NCI-H460 (cell line): ENCODE measurements at regions not wholly inside any gene's neighbourhood (a gene's known extent, or its start where the extent isn't known, plus 50 kb on each side); places are given as distances from the start of the nearest gene placed in this dataset.
"Not testable (repeated sequence)": the region's sequence is repeated elsewhere in the genome, so short reads cannot be mapped to it uniquely, and the experiment has no call there.

ENCODE experiments used
- DNase-seq: peaks from one replicate; pipeline ENCODE4 v3.0.0-alpha.2; 2016; ENCODE audit warnings: low read depth; ENCODE audit errors: extremely low read depth

DNA sequence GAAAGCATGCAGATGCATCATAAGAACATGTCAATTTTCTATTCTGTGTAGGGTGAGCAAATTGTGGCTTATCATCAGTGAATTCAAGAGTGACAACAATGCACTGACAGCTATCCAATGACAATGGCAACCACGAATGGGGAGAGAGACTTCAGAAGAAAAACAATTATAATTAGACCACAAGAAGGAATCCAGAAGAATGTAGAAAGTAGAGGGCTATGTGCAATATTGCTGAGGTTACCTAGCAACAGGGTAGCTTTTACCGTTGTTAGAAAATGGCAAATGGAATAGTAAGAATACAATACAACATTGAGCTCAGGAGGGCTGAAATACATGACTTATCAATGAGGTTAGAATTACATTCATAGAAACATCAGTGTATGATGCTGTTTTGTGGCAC is 71.1 kb upstream of the SESTD1 start:
- no peak for DNase-seq

DNA sequence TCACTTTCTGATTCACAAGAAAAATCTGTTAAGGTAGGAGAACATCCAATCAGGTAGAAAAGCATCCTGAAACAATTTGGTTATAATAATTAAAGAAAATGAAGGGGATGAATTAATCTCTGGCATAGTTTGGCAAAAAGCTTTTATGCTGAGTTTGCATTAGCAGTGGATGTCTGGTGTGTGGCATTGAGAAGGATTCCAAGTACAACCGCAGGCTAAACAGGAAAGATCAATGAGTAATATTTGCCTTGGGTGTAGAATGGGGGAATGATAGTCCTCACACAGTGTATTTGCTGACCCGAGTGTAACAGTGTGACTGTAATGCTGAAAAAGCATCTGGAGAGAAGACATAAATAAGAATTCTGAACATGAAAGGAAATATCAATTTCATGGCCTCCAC is 68.3 kb upstream of the SESTD1 start:
- DNase-seq, result no peak

DNA sequence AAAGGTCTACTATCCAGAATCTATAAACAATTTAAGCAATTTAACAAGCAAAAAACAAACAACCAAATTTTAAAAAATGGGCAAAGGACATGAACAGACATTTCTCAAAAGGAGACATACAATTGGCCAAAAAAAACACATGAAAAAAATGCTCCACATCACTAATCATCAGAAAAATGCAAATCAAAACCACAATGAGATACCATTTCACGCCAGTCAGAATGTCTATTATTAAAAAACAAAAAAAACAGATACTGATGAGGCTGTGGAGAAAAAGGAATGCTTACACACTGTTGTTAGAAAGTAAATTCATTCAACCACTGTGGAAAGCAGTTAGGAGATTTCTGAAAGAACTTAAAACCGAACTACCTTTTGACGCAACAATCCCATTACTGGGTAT is 66.4 kb upstream of the SESTD1 start:
- no peak for DNase-seq

DNA sequence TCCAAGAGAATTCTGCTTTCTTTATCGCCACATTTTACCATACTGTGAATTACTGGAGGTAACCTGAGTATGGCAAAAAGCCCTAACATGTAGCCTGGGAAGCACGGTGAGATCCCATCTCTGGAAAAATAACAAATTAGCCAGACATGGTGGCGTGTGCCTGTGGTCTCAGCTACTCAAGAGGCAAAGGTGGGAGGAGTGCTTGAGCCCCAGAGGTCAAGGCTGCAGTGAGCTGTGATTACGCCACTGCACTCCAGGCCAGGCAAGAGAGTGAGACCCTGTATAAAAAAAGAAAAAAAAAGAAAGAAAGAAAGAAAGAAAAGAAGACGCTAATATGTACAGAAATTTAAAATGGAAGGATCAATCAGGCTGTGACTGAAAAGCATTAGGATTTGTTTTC is 57.7 kb upstream of the SESTD1 start:
- DNase-seq, result no peak

- not testable (repeated sequence) for DNase-seq
Observed at GRCh38 chr2:179321034-179321433, 56.4 kb upstream of the SESTD1 start.

GRCh38 chr2:179314729-179315128 is 50.1 kb upstream of the SESTD1 start:
- not testable (repeated sequence) for DNase-seq
